Smooth muscle cell of the brain vasculature (primary cell): ENCODE measurements at regions not wholly inside any gene's neighbourhood (a gene's known extent, or its start where the extent isn't known, plus 50 kb on each side); places are given as distances from the start of the nearest gene placed in this dataset.

Source experiments
- DNase-seq: peaks from one replicate; pipeline ENCODE4 v3.0.0-alpha.2; 2012; ENCODE audit warnings: low read depth, low spot score

DNA sequence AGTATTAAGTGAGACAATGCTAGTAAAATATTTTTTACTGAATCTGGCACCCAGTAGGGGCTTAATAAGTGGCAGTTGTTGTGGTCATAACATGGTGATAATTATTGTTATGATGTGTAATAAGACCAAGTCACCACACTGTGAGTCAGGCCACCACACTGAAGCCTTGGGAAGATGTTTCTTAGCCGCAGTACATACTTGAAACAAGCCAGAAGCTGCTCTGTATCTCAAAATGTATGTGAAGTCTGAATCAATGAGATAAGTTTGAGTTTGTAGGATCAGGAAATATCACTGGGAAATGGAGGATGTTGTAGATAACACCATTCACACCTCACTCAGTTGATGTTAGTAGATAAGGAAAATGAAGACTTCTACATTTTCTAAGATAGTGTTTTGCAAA, 51.3 kb upstream of the PTPN3 start:
- DNase-seq = no peak

DNA sequence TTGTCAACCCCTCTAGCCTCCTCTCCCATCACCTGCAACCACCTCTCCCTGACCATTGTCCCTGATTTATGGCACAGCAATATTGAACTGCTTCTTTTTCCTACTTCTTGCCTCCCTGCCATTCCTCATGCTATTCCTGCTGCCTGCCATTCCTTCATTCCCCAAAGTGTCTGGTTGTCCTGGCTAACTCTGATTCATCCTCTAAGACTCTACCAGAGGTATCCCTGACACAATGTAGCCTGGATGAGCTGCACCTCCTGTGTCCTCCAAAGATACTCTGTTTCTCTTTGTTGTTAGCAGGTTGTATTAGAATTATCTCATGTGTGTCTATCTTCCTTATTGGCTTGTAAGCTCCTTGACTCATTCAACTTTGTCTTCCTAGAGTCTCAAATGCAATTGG, 53.5 kb upstream of the PTPN3 start:
- DNase-seq = no peak

DNA sequence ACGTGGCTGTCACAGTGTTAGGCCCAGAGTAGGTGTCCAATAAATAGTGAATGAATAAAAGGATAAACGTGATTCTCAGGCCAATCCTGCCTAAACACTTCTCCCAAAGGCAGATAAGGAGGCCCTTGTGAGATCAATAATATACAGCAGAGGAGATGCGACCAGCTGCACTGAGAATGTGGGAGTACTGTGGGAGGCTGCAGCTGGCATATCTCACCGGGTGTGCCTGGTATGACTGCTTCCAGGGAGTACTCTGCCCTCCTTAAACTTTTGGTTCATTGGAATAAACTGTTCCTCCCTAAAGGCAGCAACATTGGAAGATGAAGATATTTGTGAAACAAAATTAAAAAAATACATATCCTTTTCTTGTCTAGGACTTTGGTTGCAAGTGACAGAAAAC, 57.1 kb upstream of the PTPN3 start:
- no peak for DNase-seq

DNA sequence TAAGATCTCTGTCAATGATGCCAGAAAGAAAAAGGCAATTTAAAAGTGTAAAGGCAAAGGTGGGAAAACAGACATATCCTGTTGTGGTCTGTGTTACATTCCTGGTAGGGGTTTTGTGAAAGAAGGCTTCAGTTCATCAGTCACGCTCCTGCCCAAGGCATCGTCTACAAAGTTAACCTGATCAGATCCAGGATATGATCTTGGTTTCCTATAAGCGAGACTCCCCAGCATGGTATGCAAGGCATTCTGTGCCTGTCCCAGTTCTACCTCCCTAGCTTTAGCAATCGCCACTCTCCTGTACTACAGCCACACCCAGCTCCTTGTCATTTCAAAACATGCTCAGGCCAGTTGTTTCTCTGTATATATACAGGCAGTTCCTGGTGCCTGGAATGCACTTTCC, 58.0 kb upstream of the PTPN3 start:
- DNase-seq = no peak

DNA sequence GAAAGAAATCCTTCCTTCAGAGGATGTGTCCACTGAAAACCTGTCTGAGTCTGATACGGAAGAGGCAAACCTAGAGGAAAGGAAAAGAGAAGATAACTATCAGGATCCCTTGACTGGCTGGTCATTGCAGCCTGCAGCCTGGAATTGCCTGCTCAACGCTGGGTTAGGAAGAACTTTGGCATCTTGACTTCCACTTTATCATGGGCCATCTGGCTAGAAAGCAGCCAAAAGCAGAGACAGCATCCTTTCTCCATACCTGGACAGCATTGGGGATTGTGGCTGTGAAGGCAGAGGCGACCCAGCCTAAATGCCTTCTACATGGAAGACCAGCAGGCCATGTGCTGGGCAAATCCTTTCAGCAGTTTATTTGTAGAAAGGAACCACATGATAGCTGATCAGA, 58.7 kb upstream of the PTPN3 start:
- DNase-seq = no peak

DNA sequence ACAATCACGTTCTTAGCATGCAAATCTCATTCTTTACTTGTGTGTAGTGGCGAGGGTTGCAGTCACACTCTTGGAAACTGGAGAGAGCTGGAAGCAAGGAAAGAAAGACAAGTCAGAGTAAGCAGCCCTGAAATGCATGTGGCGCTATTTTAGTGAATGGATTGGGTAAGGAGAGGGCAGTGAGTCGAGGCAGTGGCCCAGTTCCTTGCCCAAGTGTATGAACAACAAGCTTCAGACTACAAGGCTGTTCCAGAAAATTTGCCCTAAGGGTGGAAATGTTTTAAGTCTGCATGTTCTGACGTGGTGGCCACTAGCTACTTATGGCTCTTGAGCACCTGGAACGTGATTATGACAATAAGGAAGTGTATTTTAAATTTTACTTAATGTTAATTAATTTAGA, 59.4 kb upstream of the PTPN3 start:
- no peak for DNase-seq

DNA sequence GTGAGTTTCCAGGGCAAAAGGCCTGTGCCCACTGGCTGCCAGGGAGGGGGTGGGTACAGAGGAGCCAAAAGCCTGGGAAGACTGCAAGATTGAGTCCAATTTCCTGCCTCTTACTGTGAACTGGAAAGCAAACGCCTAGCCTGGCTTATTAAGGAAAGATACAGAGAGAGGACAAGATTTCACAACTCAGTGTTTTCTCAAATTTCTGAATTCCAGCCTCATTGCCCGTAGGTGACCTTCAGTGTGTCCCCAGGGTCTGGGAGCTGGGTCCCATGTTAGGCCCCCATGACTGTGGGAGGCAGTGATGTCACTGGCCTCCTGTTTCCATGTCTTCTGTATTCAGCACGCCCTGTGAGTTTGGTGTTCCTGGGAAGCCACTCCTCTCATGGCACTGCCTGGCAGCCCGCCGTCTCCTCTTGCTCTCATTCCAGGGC, 60.6 kb upstream of the PTPN3 start:
- no peak for DNase-seq

DNA sequence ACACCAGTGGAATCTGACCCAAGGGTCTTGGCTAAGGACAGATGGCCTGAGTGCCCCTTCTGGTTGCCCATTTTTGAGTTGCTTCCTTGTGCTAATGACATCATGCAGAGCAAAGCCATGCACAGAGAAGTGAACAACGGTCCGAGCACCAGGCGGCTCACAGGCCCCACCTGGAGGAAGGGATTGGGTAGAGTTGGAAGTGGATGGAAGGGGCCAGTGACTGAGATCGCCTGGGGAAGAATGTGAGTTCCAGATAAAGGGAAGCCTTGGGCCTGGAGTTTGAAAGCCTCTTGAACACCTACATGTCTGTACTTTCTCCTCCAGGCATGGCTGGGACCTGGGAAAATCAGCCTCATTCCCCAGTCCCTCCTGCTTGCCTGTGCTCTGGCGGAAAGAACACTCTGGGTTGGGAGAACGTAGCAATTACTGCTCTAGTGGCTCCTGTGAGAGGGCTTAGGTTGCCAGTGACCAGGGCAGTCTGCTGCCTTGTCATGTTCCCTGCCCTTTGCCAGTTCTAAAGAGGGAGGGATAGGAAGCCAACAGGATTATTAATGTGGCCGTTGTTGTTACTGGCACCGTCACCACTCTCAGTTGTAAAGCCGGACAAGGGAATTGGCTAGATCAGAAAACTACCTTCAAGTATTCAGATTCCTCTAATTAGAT, 62.5 kb upstream of the PTPN3 start:
- no peak for DNase-seq

DNA sequence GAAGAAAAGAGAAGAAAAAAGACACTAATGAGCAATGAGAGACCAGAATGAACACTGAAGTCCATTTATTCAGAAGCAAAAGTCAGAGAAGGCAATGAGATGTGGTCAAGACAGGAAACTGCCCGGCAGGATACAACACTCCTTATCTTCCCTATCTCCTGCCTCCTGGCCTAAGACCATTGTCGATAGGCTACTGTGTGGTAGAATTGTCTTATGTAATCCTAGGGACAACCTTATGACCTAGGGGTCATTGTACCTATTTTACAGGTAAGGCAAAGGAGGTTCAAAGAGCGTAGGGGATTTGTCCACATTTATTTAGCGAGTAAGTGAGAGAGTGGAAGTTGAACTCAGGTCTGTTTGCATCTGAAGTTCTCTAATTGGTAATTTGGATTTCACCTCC, 63.0 kb upstream of the PTPN3 start:
- DNase-seq = no peak

DNA sequence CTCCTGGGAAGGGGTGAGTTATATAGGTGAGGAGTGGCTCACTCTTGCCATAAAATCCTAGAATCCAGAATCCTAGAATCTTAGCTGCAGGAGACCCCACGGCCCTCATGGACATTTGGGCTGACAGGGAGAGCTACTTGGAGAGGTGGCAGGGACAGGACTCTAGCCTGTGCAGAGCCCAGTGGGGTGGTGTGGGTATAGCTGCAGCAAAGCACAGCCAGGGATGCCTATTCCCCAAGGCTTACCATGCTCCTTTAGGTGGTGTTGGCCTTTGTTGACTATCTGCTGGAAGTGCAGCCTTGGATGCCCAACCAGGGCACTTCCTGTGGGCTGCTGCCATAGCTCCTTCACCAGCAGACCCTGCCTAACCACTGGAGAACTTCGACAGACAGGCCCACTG, 70.0 kb upstream of the PTPN3 start:
- no peak for DNase-seq

DNA sequence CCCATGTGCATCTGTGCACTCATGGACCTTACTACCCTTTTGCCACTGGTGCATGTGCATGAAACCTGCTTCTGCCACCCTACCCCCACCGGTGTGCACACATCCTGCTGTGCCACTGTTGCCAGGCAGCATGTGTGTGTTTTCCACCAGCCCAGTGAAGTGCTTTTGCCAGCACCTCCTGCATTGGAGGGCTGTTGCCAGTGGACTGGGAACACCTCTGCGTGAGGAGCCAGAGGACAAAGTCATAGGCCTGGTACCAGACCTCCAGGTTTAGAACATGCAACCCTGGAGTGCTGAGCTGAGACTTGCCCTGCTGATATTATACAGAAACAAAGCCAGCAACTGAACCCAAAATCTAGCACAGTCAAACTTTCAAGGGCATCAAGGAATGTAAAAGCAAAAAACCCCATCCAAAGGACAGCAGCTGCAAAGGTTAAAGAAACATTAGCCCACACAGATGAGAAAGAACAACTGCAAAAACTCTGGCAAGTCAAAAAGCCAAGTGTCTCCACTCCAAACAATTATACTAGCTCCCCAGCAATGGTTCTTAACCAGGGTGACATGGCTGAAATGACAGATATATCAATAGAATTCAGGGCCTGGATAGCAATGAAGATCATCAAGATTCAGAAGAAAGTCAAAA, 70.6 kb upstream of the PTPN3 start:
- no peak for DNase-seq

DNA sequence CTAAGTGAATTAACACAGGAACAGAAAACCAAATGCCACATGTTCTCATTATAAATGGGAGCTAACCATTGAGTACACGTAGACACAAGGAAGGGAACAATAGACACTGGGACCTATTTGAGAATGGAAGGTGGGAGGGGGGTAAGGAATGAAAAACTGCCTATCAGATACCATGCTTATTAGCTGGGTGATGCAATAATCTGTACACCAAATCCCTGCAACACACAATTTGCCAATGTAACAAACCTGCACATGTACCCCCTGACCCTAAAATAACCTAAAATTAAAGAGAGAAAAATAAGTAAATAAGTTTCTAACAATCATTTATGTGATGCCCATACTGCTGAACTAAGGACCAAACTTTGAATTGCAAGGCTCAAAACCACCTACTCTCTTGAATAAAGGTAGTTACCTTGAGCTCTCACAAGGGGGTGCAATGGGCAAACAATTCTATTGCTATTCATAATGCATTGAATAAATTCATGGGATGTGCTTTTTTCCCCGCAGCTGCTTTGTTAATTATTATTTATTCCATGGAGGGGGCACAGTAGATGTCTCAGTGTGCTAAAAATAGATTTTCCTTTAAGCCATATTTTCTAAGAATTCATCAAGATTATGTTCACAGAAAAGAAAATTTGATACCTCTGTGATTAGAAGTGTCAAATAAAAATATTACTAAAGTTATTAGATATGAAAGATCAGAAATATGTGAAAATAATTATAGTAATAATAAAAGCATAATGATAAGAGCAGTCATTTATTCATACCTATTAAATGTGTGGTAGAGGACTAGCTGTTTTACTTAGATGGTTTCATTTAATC, 76.2 kb upstream of the PTPN3 start:
- DNase-seq = peak; percentile 44

DNA sequence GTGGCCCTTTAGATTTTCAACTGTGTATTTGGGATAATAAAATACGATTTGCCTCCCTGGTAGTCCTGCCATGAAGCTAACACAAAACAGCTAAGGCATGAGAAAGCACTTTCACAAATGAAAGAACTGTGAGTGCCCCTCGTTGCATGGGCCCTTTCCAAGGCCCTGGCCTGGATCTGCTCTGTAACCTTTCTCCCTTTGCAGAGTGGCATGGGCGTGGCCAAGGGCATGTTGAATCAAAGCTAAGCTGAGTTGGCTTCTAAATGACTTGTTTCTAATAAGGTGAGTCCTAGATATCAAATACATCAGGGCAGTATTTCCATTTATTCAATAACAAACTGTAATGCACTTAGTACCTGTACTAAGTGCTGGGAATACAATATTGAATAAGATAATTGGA, 78.7 kb upstream of the PTPN3 start:
- DNase-seq = no peak

DNA sequence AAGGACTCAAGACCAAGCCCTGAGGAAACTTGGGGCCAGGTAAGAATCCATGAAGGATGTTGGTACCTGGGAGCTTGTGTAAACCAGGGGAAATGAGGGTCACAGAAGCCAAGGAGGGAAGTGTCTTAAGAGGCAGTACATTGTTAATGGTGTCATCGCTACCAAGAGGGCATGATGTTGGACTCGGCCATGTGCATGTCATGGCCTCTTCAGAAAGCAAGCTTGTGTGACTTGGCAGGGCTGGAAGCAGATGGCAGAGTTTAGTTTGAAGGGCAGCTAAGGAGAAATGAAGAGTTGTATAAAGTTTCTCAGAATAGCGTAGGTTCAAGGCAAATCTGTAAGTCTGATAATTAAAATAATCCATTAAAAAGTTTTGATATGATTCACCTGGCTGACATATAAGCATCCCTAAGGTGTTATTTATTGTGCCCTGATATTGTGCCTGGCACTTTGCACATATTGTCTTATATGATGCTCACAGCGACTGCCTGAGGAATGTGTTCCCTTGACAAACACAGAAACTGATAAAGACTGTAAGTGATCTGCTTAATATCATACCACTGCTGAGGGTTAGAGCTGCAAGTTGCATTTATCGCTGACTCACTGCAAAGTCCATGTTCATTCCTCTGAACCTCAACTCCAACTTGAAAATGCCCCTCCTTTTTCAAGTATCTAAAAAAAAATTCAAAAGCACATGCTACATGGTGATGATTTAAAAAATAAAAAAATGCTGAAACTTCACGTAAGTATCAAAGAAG, 81.3 kb upstream of the PTPN3 start:
- no peak for DNase-seq

DNA sequence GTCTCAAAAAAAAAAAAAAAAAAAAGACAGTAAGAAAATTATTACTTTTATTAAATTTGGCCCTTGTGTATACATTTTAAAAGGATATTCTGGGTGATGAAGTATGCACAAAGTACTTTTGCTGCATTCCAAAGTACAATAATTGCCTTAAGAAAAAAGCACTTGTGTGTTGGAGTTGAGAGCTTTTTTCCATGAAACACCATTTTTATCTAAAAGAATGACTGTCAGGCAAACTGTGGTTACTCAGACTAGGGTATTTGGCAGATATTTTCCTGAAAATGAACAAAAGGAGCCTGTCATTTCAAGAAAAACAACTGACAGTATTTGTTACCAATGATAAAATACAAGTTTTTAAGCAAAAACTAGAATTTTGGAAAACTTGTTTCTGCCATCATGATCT, 84.3 kb upstream of the PTPN3 start:
- DNase-seq = no peak

DNA sequence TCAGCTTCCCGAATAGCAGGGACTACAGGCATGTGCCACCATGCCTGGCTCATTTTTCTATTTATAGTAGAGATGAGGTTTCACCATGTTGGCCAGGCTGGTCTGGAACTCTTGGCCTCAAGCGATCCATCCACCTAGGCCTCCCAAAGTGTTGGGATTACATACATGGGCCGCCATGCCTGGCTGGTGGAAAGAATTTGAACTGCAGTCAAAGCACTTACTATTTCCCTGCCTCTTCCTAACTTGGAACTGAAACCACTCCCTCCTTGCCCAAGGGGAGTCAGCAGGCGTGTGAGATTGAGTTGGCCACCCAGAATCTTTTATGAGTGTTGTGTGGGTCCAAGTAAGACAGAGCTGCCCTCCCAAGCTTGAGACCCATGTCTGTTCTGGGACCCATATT, 86.1 kb upstream of the PTPN3 start:
- DNase-seq = no peak

DNA sequence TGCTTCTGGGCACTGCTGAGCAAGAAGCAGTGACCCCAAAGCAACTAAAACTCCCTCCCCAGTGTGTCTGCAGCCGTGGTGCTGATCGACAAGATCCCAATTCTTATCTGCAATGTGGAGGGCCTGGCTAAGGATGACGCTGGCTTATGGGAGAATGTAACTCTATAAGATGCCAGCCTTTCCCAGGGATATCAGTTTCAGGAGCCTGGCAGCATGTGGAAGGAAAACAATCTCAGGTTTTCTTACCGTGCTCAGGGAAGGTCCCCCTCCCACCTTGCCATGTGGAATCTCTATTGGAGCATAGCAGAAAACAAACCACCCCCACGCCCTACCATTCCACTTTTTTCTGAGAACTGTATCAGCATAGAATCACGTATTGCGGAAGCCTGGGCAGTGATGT, 87.7 kb upstream of the PTPN3 start:
- DNase-seq = no peak

DNA sequence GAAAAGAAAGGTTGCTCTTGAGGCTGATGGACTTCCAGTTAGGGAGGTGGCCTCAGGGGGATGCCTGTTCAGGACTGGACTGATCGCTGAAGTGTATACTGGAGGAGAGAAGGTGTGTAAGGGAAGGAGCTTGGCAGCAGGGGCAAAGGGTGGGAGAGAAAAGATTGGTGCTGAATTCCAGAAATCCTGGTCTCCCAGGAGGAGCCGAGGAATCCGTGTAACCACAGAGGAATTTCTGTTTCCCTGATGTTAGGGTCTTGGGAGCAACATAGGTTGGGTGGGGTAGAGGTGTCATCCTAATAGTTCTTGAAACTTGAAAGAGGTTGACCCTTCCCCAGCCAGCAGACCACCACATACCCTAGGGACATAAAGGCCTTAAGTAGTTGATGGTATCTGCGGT, 88.9 kb upstream of the PTPN3 start:
- DNase-seq = no peak

DNA sequence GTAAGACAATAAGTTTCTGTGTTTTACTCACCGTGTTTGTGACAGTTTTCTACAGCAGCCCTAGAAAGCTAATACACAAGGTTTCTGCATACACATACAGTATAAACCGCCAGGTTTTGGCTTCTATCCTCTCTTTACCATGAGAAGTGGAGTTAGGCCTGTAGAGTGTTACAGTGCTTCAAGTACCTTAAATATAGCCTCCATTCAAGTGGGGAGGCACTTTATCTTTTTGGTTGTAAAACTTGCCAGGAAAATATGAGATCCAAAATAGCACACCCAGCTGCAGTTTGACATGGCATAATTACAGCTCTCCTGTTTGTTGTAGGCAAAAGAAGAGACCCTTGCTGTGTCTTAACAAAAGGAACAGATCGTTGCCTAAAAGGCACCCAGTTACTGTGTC, 90.3 kb upstream of the PTPN3 start:
- DNase-seq = no peak

DNA sequence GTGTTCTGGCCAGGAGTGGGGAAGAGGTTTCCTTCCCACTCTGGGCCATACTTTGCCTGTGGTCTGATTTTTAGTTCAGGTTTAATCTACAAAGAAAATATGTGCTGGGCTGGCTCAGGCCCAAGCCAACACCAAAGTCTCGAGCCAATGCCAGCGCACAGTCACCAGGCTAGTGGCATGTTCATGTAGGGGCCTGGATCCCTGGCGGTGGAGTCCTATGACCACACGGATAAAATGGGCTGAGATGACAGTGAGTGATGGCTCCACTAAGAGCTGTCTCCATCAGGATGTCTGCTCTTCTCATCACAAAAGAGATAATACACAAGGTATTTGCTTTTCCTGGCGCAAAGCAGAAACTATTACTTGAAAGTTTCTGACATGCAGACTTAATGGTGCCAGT, 92.9 kb upstream of the PTPN3 start:
- no peak for DNase-seq

DNA sequence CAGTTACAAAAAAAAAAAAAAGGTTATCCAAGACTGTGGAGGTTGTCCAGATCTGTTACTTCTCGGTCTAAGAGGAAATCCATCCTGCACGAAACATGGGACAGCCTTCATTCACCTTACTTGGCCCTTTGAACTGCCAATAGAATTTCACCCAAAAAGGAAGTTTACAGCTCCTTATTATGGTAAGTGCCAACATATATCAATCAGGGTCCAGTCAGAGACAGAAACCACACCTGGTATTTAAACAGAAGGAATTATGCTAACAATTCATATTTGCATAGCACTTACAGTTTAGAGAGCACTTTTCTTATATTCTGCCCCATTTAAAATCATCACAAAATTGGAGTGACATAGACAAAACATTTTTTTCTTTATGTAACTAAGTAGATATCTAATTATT, 93.6 kb upstream of the PTPN3 start:
- DNase-seq = no peak

DNA sequence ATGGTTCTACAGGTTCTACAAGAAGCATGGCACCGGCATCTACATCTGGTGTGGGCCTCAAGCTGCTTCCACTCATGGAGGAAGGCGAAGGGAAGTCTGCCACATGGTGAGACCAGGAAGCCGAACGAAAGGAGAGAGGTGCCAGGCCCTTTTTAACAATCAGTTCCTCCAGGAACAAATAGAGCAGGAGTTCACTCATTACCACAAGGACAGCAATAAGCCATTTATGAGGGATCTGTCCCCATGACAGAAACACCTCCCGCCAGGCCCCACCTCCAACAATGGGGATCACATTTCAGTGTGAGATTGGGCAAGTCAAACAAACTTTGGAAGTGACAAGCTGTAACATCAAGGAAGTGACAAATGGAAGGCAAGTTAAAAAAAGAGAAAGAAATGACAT, 95.5 kb upstream of the PTPN3 start:
- DNase-seq = no peak
